A673 (cell line): ENCODE measurements at regions not wholly inside any gene's neighbourhood (a gene's known extent, or its start where the extent isn't known, plus 50 kb on each side); places are given as distances from the start of the nearest gene placed in this dataset.
A peak's percentile ranks its signal among the peaks of the same experiment; 100 is the strongest.

Experiments
- BruUV-seq: library from RNA; stranded (reverse); fragments of 400-500 nt; replicated peaks from 2 replicates; lab custom pipeline; 2021; lab: Mats Ljungman, UMichigan
- CTCF ChIA-PET: fragments of 300-600 bp; sonication (Branson Sonifier 250); formaldehyde crosslinking; loops from one replicate; lab custom pipeline; 2022; ENCODE audit warnings: antibody characterized with exemption; lab: Charles Lee
- POLR2A ChIA-PET: fragments of 300-600 bp; sonication (Branson Sonifier 250); formaldehyde crosslinking; loops from one replicate; lab custom pipeline; 2022; ENCODE audit warnings: antibody characterized with exemption; ENCODE audit not compliant: low non-redundant PET; lab: Charles Lee
- DNase-seq: peaks from one replicate; pipeline ENCODE4 v3.0.0-alpha.2; 2015; ENCODE audit warnings: low spot score
- H3K27ac ChIP-seq: fragments of 200-600 bp; sonication (generic); 2 replicates; pipeline ENCODE4 v1.5.1; 2016; ENCODE audit warnings: mixed run types, low read depth, mild to moderate bottlenecking, mixed read lengths, antibody characterized with exemption, low read length; ENCODE audit not compliant: poor library complexity, severe bottlenecking
- H3K27me3 ChIP-seq: fragments of 200-600 bp; sonication (generic); replicated peaks from 2 replicates; pipeline ENCODE4 v1.6.1; 2017; ENCODE audit warnings: mixed run types, low read depth, mild to moderate bottlenecking, mixed read lengths, antibody characterized with exemption, low read length; ENCODE audit not compliant: insufficient read depth, poor library complexity
- H3K36me3 ChIP-seq: fragments of 200-600 bp; sonication (generic); 2 replicates; pipeline ENCODE4 v1.6.1; 2016; ENCODE audit warnings: mixed run types, mild to moderate bottlenecking, mixed read lengths, antibody characterized with exemption, low read length; ENCODE audit not compliant: insufficient read depth, poor library complexity, severe bottlenecking
- H3K4me1 ChIP-seq: fragments of 200-600 bp; sonication (generic); 2 replicates; pipeline ENCODE4 v1.6.1; 2017; ENCODE audit warnings: mixed run types, mild to moderate bottlenecking, mixed read lengths, antibody characterized with exemption, low read length; ENCODE audit not compliant: insufficient read depth, poor library complexity, severe bottlenecking
- H3K4me3 ChIP-seq: fragments of 200-600 bp; sonication (generic); 2 replicates; pipeline ENCODE4 v1.5.1; 2016; ENCODE audit warnings: low read depth, mixed run types, mild to moderate bottlenecking, mixed read lengths, low read length; ENCODE audit not compliant: poor library complexity, severe bottlenecking
- H3K9me3 ChIP-seq: fragments of 200-600 bp; sonication (generic); 2 replicates; pipeline ENCODE4 v1.6.1; 2016; ENCODE audit warnings: mixed run types, low read depth, mild to moderate bottlenecking, mixed read lengths, antibody characterized with exemption, low read length; ENCODE audit not compliant: poor library complexity, severe bottlenecking
- CTCF ChIP-seq: fragments of 300-800, 200-600 bp; sonication (generic); conservative IDR thresholded peaks from 2 replicates; pipeline ENCODE4 v1.5.1; 2017; ENCODE audit warnings: low read depth, mild to moderate bottlenecking, antibody characterized with exemption, low read length, moderate library complexity, mixed read lengths
- EZH2 ChIP-seq: fragments of 200-600 bp; sonication (generic); IDR thresholded peaks from 2 replicates; pipeline ENCODE4 v1.6.1; 2017; ENCODE audit warnings: borderline replicate concordance, low read depth, mild to moderate bottlenecking, mixed read lengths, antibody characterized with exemption, low read length; ENCODE audit not compliant: poor library complexity, severe bottlenecking
- intact Hi-C: fragments of 100-400 bp; cut with micrococcal nuclease; formaldehyde crosslinking; loops from one replicate; pipeline ENCODE4 v1.10.0; 2022; ENCODE audit not compliant: unreplicated experiment

GRCh38 chr4:188412499-188412898 is 273.3 kb downstream of the TRIML1 start:
- ChIA-PET CTCF (no interaction called here), POLR2A (no interaction called here)
- no peaks in the 10 kb centered on the region for H3K9me3 ChIP-seq
- no peaks in the 10 kb centered on the region for H3K27me3 ChIP-seq
- H3K27ac ChIP-seq: no peak overlapping the region
- H3K4me1 ChIP-seq: no peaks in the 10 kb centered on the region
- intact Hi-C loops: no loop called here
- DNase-seq: no peak
- H3K4me3 ChIP-seq: no peak overlapping the region
- no TSS peak for BruUV-seq
- TF ChIP-seq EZH2 (no peak), CTCF (no peak)
- no peaks in the 10 kb centered on the region for H3K36me3 ChIP-seq

- DNase-seq: no peak
- Histone ChIP-seq H3K4me1 (no peaks in the 10 kb centered on the region), H3K9me3 (no peaks in the 10 kb centered on the region), H3K27ac (no peak overlapping the region), H3K27me3 (no peaks in the 10 kb centered on the region), H3K36me3 (no peaks in the 10 kb centered on the region), H3K4me3 (no peak overlapping the region)
- no TSS peak for BruUV-seq
- POLR2A ChIA-PET: interaction anchor here (0.6 kb wide), 1 partner anchor 14 kb away, joined by 3 read pairs; no protein-coding TSS in a partner anchor
- CTCF ChIA-PET: no interaction called here
- TF ChIP-seq CTCF (no peak), EZH2 (no peak)
- intact Hi-C loops: no loop called here
Observed at GRCh38 chr4:188414441-188414840, 275.2 kb downstream of the TRIML1 start.

GRCh38 chr4:188417181-188417580 is 277.9 kb downstream of the TRIML1 start:
- CTCF ChIA-PET: interaction anchor here (1.0 kb wide), 1 partner anchor 53 kb away, joined by 4 read pairs; no protein-coding TSS in a partner anchor
- H3K4me3 ChIP-seq: no peak overlapping the region
- no peaks in the 10 kb centered on the region for H3K9me3 ChIP-seq
- H3K27me3 ChIP-seq: no peaks in the 10 kb centered on the region
- DNase-seq: peak; percentile 40
- BruUV-seq: no TSS peak
- intact Hi-C loops: no loop called here
- TF ChIP-seq EZH2: no peak
- peak; percentile 29; the same call in 1 of the 2 replicates for TF ChIP-seq CTCF
- H3K36me3 ChIP-seq: no peaks in the 10 kb centered on the region
- no peak overlapping the region for H3K27ac ChIP-seq
- H3K4me1 ChIP-seq: no peaks in the 10 kb centered on the region
- POLR2A ChIA-PET: no interaction called here
